ENCODE measurements at regions not wholly inside any gene's neighbourhood (a gene's known extent, or its start where the extent isn't known, plus 50 kb on each side); places are given as distances from the start of the nearest gene placed in this dataset.

- no peak for TF ChIP-seq POLR2A (IDR thresholded peaks at IDR 0.05; ENCODE audit: control extremely low read depth in 1 of 2, low read depth in 2 of 2, low read length in 2 of 2)
- TF ChIP-seq HDAC6 (IDR thresholded peaks at IDR 0.05; ENCODE audit: low read depth, low read length) = no peak
- TF ChIP-seq HDAC2 (IDR thresholded peaks at IDR 0.05; ENCODE audit: borderline replicate concordance in 1 of 2, low read depth in 2 of 2, low read length in 2 of 2) = no peak
- no peak for TF ChIP-seq YY1 (IDR thresholded peaks at IDR 0.05; ENCODE audit: low read depth, low read length)
- no peak for TF ChIP-seq SRF (IDR thresholded peaks at IDR 0.05; ENCODE audit: low read depth, low read length)
- TF ChIP-seq KDM1A (IDR thresholded peaks at IDR 0.05; ENCODE audit: borderline replicate concordance, low read length) = no peak
- TF ChIP-seq RFX5 (IDR thresholded peaks at IDR 0.05; ENCODE audit: borderline replicate concordance, low read depth, low read length) = no peak
- TF ChIP-seq, protein P1, sequence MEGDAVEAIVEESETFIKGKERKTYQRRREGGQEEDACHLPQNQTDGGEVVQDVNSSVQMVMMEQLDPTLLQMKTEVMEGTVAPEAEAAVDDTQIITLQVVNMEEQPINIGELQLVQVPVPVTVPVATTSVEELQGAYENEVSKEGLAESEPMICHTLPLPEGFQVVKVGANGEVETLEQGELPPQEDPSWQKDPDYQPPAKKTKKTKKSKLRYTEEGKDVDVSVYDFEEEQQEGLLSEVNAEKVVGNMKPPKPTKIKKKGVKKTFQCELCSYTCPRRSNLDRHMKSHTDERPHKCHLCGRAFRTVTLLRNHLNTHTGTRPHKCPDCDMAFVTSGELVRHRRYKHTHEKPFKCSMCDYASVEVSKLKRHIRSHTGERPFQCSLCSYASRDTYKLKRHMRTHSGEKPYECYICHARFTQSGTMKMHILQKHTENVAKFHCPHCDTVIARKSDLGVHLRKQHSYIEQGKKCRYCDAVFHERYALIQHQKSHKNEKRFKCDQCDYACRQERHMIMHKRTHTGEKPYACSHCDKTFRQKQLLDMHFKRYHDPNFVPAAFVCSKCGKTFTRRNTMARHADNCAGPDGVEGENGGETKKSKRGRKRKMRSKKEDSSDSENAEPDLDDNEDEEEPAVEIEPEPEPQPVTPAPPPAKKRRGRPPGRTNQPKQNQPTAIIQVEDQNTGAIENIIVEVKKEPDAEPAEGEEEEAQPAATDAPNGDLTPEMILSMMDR (IDR thresholded peaks at IDR 0.05; ENCODE audit: control extremely low read depth in 1 of 3, insufficient read depth in 1 of 3, low read depth in 1 of 3, low read length in 3 of 3) = no peak
- TF ChIP-seq POLR2AphosphoS5 (IDR thresholded peaks at IDR 0.05; ENCODE audit: low read depth, low read length) = no peak
- TF ChIP-seq CREB1 (IDR thresholded peaks at IDR 0.05) = no peak
- TF ChIP-seq MAFK (IDR thresholded peaks at IDR 0.05; ENCODE audit: low read depth, low read length) = no peak
- no peak for TF ChIP-seq BRCA1 (IDR thresholded peaks at IDR 0.05; ENCODE audit: low read depth, low read length)
- no peak for TF ChIP-seq JUND (IDR thresholded peaks at IDR 0.05; ENCODE audit: low read length)
- TF ChIP-seq POU5F1 (IDR thresholded peaks at IDR 0.05; ENCODE audit: low read depth, low read length) = no peak
Measured at GRCh38 chr7:22655781-22656180, 71.2 kb upstream of the IL6 start.
